Hepatic stellate cell (primary cell): ENCODE measurements at regions not wholly inside any gene's neighbourhood (a gene's known extent, or its start where the extent isn't known, plus 50 kb on each side); places are given as distances from the start of the nearest gene placed in this dataset.

Experiments
- DNase-seq: peaks from one replicate; pipeline ENCODE4 v3.0.0; 2011; ENCODE audit warnings: low spot score

DNA sequence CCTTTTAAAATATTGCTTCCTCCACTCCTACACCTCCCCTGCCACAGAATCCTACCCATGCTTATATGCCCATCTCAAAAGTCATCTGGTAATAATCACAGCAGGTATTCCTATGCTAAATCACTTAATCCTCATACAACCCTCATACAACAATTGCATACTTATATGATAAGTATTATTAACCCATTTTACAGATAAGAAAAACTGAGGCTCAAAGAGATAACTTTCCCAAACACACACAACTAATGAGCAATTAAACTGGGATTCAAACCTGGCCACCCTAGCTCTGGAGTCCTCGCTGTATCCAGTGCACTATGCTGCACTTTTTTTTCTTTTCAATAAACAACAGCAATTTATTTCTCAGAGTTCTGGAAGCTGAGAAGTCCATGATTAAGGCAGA lies 99.8 kb upstream of the TSPAN5 start:
- no peak for DNase-seq

DNA sequence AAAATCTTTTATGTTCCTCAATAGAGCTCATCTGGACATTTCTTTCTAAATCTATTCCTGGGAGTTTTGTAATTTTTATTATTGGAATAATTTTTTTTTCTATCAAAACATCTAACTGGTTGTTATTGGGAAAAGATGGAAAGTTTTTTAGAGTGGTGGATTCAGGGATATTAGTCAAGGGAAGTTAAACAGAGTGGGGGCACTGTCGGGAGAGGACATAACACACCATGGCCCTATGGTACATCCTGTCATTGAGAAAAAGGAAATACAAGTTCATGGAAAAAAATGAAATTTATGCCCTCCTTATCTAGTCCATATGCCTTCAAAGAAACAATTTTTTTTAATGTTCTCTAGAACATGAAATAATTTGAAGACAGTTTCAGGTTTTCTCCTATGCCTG lies 96.3 kb upstream of the TSPAN5 start:
- no peak for DNase-seq

DNA sequence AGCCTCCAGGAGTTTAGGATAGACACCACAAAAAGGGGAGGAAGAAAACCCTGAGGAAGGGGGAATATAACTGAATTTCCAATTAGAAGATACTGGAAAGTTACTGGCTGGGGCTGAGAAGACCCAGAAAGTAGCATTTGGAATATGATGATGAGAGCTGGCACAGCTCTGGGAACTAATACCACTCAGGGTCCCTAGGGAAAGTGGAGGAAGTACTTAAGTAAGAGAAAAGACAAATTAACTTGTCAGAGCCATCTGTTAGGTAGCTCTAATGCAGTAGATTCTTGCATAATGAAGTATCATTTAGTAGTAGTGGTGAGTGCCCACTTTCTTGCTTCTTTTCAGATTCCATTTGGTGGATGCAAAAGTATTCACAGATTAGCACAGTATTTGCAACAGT lies 90.8 kb upstream of the TSPAN5 start:
- DNase-seq = no peak

DNA sequence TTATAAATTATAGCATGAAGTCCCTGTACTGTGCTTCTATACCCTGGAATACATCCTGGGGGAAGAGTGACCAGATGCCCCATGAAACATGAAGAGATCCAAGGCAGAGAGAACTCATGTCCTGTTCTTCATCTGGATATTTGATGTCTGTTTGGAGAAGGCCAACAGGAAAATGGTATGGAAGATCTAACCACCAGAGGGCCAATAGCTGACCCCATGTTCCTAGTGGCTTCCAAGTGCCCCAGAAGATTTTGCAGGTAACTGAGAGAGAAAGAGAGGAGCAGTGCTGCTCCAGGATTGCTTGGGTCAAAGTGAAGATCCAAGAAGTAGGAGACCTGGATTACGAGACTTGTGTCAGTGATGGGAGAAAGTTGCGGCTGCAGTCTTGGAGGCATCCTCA lies 90.2 kb upstream of the TSPAN5 start:
- DNase-seq = no peak

DNA sequence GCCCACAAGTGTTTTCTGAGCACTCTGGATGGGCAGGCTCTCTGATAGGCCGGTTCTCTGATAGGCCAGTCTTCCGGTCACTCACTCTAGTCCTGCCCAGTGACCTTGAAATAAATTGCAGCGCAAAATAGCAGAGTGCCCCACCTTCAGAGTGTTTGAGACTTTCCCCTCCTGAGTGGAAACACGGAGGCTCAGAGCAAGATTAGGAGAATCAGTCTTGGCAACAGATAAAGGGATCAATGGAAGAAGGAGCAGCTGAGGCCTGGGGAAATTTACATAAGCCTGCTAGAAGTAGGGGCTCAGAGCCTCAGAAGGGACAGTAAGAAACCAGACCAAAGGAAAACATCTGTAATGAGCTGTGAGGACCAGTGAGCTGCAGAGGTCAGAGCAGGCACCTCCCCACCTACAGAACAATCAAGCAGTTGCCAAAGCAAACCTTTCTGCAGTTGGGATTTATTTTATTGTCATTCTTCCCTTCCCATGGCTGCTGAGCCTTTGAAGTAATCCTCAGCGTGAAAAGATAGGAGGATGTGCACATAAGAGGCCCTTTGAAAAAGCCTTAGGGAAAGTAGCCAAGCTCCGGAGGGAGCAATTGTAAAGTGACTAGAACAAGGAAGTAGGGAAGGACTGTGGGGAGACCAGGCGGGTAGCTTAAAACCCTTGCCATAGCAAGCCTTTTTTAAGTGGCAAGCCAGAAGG lies 89.1 kb upstream of the TSPAN5 start:
- DNase-seq = no peak

- no peak for DNase-seq
Measured at GRCh38 chr4:98746936-98747335, 88.5 kb upstream of the TSPAN5 start.

DNA sequence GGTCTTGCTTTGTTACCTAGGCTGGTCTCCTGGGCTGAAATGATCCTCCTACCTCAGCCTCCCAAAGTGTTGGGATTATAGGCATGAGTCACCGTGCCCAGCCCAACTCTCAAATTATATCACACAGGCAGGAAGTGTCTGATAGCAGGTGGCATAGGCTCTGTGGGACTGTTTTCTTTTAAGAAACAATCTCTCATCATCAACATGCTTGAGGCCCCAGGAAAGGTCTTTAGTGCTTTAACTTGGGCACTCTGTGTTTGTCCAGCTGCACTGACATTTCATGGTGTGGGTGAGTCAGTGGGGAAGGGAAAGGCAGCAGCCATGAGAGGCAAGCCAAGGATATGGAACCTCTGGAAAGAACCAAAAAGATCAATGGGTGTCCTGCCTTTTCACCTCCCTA lies 88.1 kb upstream of the TSPAN5 start:
- DNase-seq = no peak

DNA sequence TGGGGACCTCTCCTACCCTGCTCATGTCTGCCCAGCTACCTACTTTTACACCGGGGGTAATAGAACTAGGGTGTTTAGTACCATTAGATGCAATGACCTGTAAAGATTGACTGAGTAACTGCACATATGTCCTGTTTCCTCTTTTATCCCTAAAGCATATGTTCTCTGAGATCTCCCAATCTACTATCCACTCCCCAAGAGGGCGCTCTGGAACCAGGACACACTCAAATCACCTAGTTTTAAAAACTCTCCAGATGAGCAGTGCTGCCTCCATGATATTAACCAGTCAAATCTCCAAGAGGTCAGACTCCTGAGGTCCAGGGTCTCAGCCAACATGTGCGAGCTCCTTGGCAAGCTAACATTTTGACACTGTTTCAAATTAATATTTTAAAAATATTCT lies 87.0 kb upstream of the TSPAN5 start:
- DNase-seq = no peak

GRCh38 chr4:98744372-98745150 lies 86.2 kb upstream of the TSPAN5 start:
- DNase-seq = no peak

- DNase-seq = no peak
Measured at GRCh38 chr4:98741952-98742351, 83.5 kb upstream of the TSPAN5 start.

DNA sequence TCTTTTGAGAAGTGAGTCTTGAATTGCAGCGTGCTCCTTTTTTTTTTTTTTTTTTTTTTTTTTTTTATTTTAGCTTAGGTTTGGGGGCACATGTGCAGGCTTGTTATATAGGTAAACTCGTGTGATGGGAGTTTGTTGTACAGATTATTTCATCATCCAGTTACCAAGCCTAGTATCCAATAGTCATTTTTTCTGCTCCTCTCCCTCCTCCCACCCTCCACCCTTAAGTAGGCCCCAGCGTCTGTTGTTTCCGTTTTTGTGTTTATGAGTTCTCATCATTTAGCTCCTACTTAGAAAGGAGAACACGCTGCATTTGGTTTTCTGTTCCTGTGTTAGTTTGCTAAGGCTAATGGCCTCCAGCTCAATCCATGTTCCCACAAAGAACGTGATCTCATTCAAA lies 81.3 kb upstream of the TSPAN5 start:
- no peak for DNase-seq

DNA sequence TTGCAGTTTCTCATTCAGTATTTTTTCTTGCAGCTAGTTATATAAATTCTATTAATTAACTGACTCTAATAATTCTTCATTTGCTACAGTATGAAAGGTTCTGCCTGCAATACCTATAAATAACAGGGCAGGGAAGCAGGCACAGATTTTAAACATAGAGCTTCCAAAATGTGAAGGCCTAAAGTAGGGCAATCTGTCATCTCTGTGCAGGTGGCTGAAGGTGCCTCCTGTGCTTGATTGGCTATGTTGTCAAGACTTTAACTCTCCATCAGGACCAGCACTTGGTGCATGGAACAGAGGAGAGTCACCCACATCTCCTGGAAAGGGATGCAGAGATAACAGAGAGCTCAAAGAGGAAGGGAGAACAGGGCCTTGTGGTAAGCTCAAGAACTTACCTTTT lies 75.2 kb upstream of the TSPAN5 start:
- no peak for DNase-seq

- DNase-seq = no peak
Measured at GRCh38 chr4:98728871-98729270, 70.5 kb upstream of the TSPAN5 start.

- DNase-seq = peak; percentile 29
Measured at GRCh38 chr4:98728433-98728832, 70.0 kb upstream of the TSPAN5 start.

DNA sequence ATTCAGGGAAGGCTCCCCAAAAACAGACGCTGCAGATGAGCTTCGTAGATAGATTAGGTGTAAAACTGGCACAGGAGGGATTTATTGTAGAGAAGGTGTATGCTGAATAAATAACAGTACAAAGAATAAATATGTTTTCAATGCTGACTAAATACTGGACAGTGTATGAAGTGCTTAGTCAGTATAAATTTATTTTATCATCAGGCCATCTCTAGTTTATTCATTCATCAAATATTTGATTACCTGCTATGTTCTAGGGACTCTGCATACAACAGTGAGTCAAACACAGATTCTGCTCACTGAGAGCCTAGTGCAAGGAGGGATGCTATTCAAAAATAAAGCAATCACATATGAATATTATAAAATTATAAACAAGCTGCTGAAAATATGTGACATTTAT lies 63.6 kb upstream of the TSPAN5 start:
- DNase-seq = no peak

DNA sequence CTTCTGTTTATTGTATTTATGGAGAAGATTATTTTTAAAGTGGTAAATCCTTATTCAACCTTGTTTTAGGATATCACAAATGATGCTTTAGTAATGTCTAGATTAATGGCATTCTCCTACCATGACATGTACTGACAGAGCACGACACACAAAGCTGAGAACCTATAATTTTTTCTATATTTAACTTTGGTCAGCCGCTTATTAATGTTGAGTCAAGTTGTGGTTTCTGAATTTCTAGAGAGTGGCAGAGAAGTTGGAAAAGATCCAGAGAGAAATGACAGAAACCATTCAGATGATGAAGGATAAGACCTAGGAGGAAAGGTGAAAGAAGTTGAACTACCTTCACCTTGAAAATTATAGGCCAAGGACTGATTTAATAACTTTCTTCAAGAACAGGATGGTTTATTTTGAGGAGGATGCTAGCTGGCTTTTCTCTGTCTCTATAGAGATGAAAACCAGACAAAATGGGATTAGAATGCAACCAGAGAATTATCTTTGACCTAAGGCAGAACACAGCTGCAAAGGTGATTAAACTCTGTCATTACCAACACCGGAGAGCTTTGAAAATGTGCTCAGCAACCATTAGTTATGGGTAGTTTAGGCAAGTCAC lies 62.6 kb upstream of the TSPAN5 start:
- peak; percentile 11 for DNase-seq

DNA sequence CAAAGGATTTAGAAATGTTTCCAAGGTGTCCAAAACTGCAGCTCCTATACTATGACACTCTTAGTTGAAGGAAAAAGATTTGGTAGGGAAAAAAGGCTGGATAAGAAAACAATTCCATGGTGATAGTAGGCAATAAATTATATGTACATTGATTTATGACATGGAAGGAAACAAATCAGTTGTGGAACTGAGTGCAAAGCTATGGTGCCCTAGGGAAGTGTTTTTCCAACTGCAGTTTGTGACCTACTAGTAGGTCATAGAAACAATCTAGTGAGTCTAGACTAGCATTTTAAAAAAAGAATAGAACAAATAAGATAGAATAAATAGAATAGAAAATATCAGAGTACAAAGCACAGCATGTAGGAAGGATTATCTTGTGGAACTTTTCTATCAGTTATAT lies 58.4 kb upstream of the TSPAN5 start:
- no peak for DNase-seq

GRCh38 chr4:98712607-98713006 lies 54.2 kb upstream of the TSPAN5 start:
- no peak for DNase-seq

DNA sequence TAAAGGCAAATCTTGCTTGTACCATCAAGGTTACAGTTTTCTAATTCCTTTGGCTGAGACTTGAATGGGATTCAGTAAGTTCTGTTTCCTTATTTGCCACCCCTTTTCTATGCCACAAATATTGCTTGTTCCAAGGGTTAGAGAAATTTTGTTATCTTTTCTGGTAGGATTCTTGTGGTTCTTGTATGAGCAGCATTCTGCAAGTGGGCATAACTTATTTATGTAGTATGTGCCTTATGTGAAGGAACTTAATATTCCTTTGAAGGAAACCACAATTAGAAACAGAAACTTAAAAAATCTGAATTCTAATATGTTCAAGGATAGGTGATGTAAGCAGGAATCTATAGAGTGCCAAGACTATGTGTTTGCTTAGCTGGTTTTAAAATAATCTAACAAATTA lies 53.1 kb upstream of the TSPAN5 start:
- no peak for DNase-seq

DNA sequence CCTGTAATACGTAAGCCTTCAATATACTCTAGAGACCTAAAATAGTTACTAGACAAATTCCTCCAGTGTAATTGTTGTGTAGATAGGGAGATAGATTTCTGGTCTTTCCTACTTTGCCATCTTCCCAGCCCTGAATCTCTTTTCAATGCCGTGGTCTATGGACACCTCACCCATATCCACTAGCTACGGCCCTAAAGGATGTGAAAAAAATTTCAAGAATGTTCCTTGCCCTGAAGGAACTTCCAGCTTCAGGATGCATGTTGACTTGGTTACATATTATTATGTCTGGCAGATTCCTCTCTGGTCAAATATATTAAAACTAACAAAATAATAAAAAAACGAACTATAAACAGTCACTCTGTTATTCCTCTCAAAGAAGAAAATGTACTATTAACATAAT lies 52.4 kb upstream of the TSPAN5 start:
- peak; percentile 44 for DNase-seq
